ENCODE measurements at regions not wholly inside any gene's neighbourhood (a gene's known extent, or its start where the extent isn't known, plus 50 kb on each side); places are given as distances from the start of the nearest gene placed in this dataset.

DNA sequence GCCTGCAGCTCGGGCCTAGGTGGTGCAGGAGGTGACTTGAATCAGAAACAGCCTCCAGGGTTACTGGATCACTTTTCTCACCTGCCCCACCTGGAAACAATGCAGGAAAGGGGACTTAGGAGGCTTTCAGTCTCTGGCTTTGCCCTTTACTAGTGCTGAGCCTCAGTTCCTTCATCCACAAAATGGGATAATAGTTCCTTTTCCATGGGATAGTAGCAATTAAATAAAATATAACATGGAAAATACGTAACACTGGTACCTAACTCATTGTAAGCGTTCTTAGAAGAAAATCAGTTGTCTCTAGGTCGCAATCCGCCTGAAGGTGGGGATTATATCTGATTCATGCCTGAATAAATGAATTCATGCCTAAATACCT is 91.4 kb upstream of the CALM2 start:
- Histone ChIP-seq H3K4me1 (ENCODE audit: insufficient read depth, low read length) (peaks cover 18% of the 10 kb centered on the region), H3K4me3 (ENCODE audit: low read length) (no peak overlapping the region), H3K36me3 (ENCODE audit: insufficient read depth, low read length) (no peaks in the 10 kb centered on the region), H3K27me3 (ENCODE audit: insufficient read depth, low read length) (no peaks in the 10 kb centered on the region), H3K9me3 (ENCODE audit: low read length) (no peaks in the 10 kb centered on the region), H2AFZ (ENCODE audit: low read depth, low read length) (no peak overlapping the region)

- H2AFZ ChIP-seq (ENCODE audit: low read depth, low read length): no peak overlapping the region
- no peaks in the 10 kb centered on the region for H3K27me3 ChIP-seq (ENCODE audit: insufficient read depth, low read length)
- peaks cover 18% of the 10 kb centered on the region for H3K4me1 ChIP-seq (ENCODE audit: insufficient read depth, low read length)
- H3K9me3 ChIP-seq (ENCODE audit: low read length): no peaks in the 10 kb centered on the region
- H3K36me3 ChIP-seq (ENCODE audit: insufficient read depth, low read length): no peaks in the 10 kb centered on the region
- no peak overlapping the region for H3K4me3 ChIP-seq (ENCODE audit: low read length)
These were observed 90.8 kb upstream of the CALM2 start for GRCh38 chr2:47266939-47267710.

- no peaks in the 10 kb centered on the region for H3K36me3 ChIP-seq (ENCODE audit: insufficient read depth, low read length)
- H3K4me3 ChIP-seq (ENCODE audit: low read length): no peak overlapping the region
- H3K4me1 ChIP-seq (ENCODE audit: insufficient read depth, low read length): peaks cover 18% of the 10 kb centered on the region
- no peaks in the 10 kb centered on the region for H3K27me3 ChIP-seq (ENCODE audit: insufficient read depth, low read length)
- H2AFZ ChIP-seq (ENCODE audit: low read depth, low read length): no peak overlapping the region
- H3K9me3 ChIP-seq (ENCODE audit: low read length): no peaks in the 10 kb centered on the region
These were observed 89.5 kb upstream of the CALM2 start for GRCh38 chr2:47265751-47266231.

DNA sequence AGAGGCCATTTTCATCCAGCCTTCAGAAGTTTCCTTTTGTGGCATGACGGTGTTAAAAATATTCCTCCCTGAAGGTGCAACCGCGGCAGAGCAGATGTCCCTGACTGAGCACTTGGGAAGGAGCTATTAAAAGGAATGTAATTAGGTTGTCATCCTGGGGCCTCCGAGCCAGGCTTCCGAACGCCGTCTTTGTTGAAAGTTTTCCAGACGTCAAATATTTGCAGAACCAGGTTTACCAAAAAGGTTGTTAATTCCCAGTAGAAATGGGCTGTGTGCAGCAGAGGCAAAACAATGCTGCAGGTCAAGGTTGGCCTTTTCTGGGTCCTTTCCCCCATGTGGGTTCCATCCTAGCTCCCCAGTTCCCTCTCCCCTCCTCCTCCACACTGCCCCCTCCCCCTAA is 88.8 kb upstream of the CALM2 start:
- H3K9me3 ChIP-seq (ENCODE audit: low read length): no peaks in the 10 kb centered on the region
- H3K36me3 ChIP-seq (ENCODE audit: insufficient read depth, low read length): no peaks in the 10 kb centered on the region
- H2AFZ ChIP-seq (ENCODE audit: low read depth, low read length): no peak overlapping the region
- no peaks in the 10 kb centered on the region for H3K27me3 ChIP-seq (ENCODE audit: insufficient read depth, low read length)
- H3K4me3 ChIP-seq (ENCODE audit: low read length): no peak overlapping the region
- H3K4me1 ChIP-seq (ENCODE audit: insufficient read depth, low read length): peaks cover 18% of the 10 kb centered on the region

- Histone ChIP-seq H2AFZ (ENCODE audit: low read depth, low read length) (no peak overlapping the region), H3K4me1 (ENCODE audit: insufficient read depth, low read length) (peaks cover 18% of the 10 kb centered on the region), H3K9me3 (ENCODE audit: low read length) (no peaks in the 10 kb centered on the region), H3K27me3 (ENCODE audit: insufficient read depth, low read length) (no peaks in the 10 kb centered on the region), H3K4me3 (ENCODE audit: low read length) (no peak overlapping the region), H3K36me3 (ENCODE audit: insufficient read depth, low read length) (no peaks in the 10 kb centered on the region)
These were observed 88.4 kb upstream of the CALM2 start for GRCh38 chr2:47264686-47265085.

DNA sequence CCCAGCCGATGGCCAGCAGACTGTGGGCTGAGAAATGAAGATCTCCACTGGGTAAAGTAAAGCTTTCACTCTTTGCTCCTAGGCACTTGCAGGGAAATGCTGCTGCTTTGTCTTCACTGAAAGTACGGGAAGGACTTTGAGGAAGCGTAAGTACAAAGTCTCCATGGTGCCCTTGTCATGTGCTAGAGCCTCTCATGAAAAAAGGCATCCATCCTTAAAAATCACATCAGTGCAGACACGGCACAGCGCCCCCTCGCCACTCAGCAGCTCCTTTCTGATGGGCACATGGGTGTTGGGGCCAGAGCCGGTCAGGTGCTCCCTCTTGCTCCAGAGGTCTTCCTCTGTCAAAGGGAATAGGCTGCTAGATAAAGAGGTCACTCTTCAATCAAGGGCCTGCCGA is 87.8 kb upstream of the CALM2 start:
- H2AFZ ChIP-seq (ENCODE audit: low read depth, low read length): no peak overlapping the region
- no peaks in the 10 kb centered on the region for H3K27me3 ChIP-seq (ENCODE audit: insufficient read depth, low read length)
- H3K9me3 ChIP-seq (ENCODE audit: low read length): no peaks in the 10 kb centered on the region
- H3K4me3 ChIP-seq (ENCODE audit: low read length): no peak overlapping the region
- H3K4me1 ChIP-seq (ENCODE audit: insufficient read depth, low read length): peaks cover 18% of the 10 kb centered on the region
- H3K36me3 ChIP-seq (ENCODE audit: insufficient read depth, low read length): no peaks in the 10 kb centered on the region

DNA sequence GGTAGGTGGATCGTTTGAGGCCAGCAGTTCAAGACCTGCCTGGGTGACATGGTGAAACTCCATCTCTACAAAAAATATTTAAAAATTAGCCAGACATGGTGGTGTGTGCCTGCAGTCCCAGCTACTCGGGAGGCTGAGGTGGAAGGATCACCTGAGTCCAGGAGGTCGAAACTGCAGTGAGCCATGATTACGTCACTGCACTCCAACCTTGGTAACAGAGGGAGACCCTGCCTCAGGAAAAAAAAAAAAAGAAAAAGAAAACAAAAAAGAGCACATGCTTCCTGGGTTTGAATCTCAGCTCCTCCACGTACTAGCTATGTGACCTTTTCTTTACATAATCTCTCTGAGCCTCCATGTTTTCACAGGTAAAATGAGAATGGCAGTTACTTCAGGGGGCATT is 86.3 kb upstream of the CALM2 start:
- Histone ChIP-seq H3K4me3 (ENCODE audit: low read length) (no peak overlapping the region), H3K36me3 (ENCODE audit: insufficient read depth, low read length) (no peaks in the 10 kb centered on the region), H3K9me3 (ENCODE audit: low read length) (no peaks in the 10 kb centered on the region), H3K27me3 (ENCODE audit: insufficient read depth, low read length) (no peaks in the 10 kb centered on the region), H3K4me1 (ENCODE audit: insufficient read depth, low read length) (peaks cover 18% of the 10 kb centered on the region), H2AFZ (ENCODE audit: low read depth, low read length) (no peak overlapping the region)

GRCh38 chr2:47260971-47261370 is 84.7 kb upstream of the CALM2 start:
- H3K9me3 ChIP-seq (ENCODE audit: low read length): no peaks in the 10 kb centered on the region
- no peaks in the 10 kb centered on the region for H3K27me3 ChIP-seq (ENCODE audit: insufficient read depth, low read length)
- no peaks in the 10 kb centered on the region for H3K36me3 ChIP-seq (ENCODE audit: insufficient read depth, low read length)
- no peak overlapping the region for H3K4me3 ChIP-seq (ENCODE audit: low read length)
- H2AFZ ChIP-seq (ENCODE audit: low read depth, low read length): no peak overlapping the region
- peaks cover 29% of the 10 kb centered on the region for H3K4me1 ChIP-seq (ENCODE audit: insufficient read depth, low read length)

DNA sequence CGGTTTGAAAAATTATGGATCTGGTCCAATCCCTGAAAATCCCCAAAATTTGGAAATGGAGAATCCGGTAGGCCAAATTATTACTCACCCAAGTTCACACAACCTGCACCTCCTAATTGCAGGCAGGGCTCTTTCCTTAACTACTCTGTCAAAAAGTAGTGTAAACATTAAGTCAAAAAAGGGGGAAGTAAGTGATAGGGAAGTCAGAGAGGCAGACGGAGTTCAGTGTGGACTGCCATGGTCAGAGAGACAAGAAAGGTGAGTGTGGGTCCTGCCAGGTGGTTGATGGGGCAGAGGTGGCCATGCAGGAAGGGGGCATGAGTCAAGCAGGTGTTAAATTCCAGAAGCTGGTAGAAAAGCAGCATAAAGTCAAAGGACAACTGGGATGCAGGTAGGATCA is 83.5 kb upstream of the CALM2 start:
- Histone ChIP-seq H3K4me3 (ENCODE audit: low read length) (no peak overlapping the region), H3K4me1 (ENCODE audit: insufficient read depth, low read length) (peaks cover 20% of the 10 kb centered on the region), H2AFZ (ENCODE audit: low read depth, low read length) (no peak overlapping the region), H3K9me3 (ENCODE audit: low read length) (no peaks in the 10 kb centered on the region), H3K36me3 (ENCODE audit: insufficient read depth, low read length) (no peaks in the 10 kb centered on the region), H3K27me3 (ENCODE audit: insufficient read depth, low read length) (no peaks in the 10 kb centered on the region)

DNA sequence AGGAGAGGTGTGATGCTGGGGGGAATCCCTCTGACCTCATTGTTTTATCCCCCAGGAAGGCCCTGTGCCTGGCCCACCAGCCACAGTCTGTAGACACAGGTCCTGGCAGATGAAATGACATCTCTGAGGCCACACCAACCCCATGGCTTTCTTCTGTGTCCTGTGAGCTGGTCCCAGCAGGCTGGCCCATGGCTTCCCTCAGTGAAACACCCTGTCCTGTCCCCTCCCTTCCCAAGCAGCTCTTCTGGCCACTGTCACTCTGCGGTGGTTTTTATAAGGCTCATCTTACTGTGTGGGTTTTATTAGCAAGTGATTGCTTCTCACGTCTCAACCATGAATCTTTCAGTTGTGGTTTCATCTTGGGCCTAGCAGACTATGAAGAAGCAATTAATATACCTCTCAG is 81.6 kb upstream of the CALM2 start:
- H3K27me3 ChIP-seq (ENCODE audit: insufficient read depth, low read length): no peaks in the 10 kb centered on the region
- H3K36me3 ChIP-seq (ENCODE audit: insufficient read depth, low read length): no peaks in the 10 kb centered on the region
- H3K4me1 ChIP-seq (ENCODE audit: insufficient read depth, low read length): peaks cover 11% of the 10 kb centered on the region
- H2AFZ ChIP-seq (ENCODE audit: low read depth, low read length): no peak overlapping the region
- H3K9me3 ChIP-seq (ENCODE audit: low read length): no peaks in the 10 kb centered on the region
- no peak overlapping the region for H3K4me3 ChIP-seq (ENCODE audit: low read length)

GRCh38 chr2:47256416-47257087 is 80.2 kb upstream of the CALM2 start:
- Histone ChIP-seq H2AFZ (ENCODE audit: low read depth, low read length) (no peak overlapping the region), H3K4me1 (ENCODE audit: insufficient read depth, low read length) (peaks cover 11% of the 10 kb centered on the region), H3K4me3 (ENCODE audit: low read length) (no peak overlapping the region), H3K36me3 (ENCODE audit: insufficient read depth, low read length) (no peaks in the 10 kb centered on the region), H3K9me3 (ENCODE audit: low read length) (no peaks in the 10 kb centered on the region), H3K27me3 (ENCODE audit: insufficient read depth, low read length) (no peaks in the 10 kb centered on the region)

GRCh38 chr2:47255794-47256193 is 79.5 kb upstream of the CALM2 start:
- Histone ChIP-seq H3K4me3 (ENCODE audit: low read length) (no peak overlapping the region), H3K36me3 (ENCODE audit: insufficient read depth, low read length) (no peaks in the 10 kb centered on the region), H3K4me1 (ENCODE audit: insufficient read depth, low read length) (peaks cover 11% of the 10 kb centered on the region), H3K27me3 (ENCODE audit: insufficient read depth, low read length) (no peaks in the 10 kb centered on the region), H3K9me3 (ENCODE audit: low read length) (no peaks in the 10 kb centered on the region), H2AFZ (ENCODE audit: low read depth, low read length) (no peak overlapping the region)

GRCh38 chr2:47254464-47254863 is 78.2 kb upstream of the CALM2 start:
- Histone ChIP-seq H2AFZ (ENCODE audit: low read depth, low read length) (no peak overlapping the region), H3K4me3 (ENCODE audit: low read length) (no peak overlapping the region), H3K27me3 (ENCODE audit: insufficient read depth, low read length) (no peaks in the 10 kb centered on the region), H3K9me3 (ENCODE audit: low read length) (no peaks in the 10 kb centered on the region), H3K36me3 (ENCODE audit: insufficient read depth, low read length) (no peaks in the 10 kb centered on the region), H3K4me1 (ENCODE audit: insufficient read depth, low read length) (peaks cover 14% of the 10 kb centered on the region)
